ENCODE measurements at regions not wholly inside any gene's neighbourhood (a gene's known extent, or its start where the extent isn't known, plus 50 kb on each side); places are given as distances from the start of the nearest gene placed in this dataset.

DNA sequence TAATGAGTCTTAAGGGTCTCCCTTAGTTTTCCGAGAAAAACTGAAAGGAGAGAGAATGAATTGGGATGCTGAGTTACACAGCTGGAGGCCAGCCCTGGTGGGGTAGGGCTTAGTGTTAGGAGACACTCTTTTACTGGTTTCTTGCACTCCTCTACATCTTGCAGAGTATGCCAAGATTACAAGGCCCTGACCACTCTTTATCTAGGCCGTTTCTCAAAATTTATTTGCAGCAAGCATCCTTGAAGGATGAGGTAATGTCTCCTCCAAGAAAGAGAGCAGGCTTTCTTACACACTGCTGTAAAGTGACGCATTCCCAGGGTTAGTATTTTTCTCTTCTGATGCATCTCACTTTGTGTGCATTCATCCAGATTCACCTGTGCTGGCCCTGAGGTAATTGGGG, 166.2 kb downstream of the TDRD15 start:
- no peaks in the 10 kb centered on the region for H3K36me3 ChIP-seq (ENCODE audit: control insufficient read depth in 3 of 3, insufficient read depth in 3 of 3, low read length in 3 of 3)
- H3K4me1 ChIP-seq (ENCODE audit: control insufficient read depth in 3 of 3, insufficient read depth in 3 of 3, low read length in 3 of 3): no peaks in the 10 kb centered on the region
- H3K9me3 ChIP-seq (ENCODE audit: control insufficient read depth in 3 of 3, low read length in 3 of 3): no peaks in the 10 kb centered on the region
- H3K9ac ChIP-seq (ENCODE audit: low read depth in 1 of 3, low read length in 3 of 3): no peak overlapping the region
- H3K27ac ChIP-seq (ENCODE audit: low read depth, low read length): no peak overlapping the region
- no peaks in the 10 kb centered on the region for H3K27me3 ChIP-seq (ENCODE audit: control insufficient read depth in 3 of 3, insufficient read depth in 3 of 3, low read length in 3 of 3)
- H3K4me3 ChIP-seq (ENCODE audit: low read length in 3 of 3): no peak overlapping the region

GRCh38 chr2:21291426-21291825, 167.7 kb downstream of the TDRD15 start:
- Histone ChIP-seq H3K4me3 (ENCODE audit: low read length in 3 of 3) (no peak overlapping the region), H3K4me1 (ENCODE audit: control insufficient read depth in 3 of 3, insufficient read depth in 3 of 3, low read length in 3 of 3) (no peaks in the 10 kb centered on the region), H3K9ac (ENCODE audit: low read depth in 1 of 3, low read length in 3 of 3) (no peak overlapping the region), H3K36me3 (ENCODE audit: control insufficient read depth in 3 of 3, insufficient read depth in 3 of 3, low read length in 3 of 3) (no peaks in the 10 kb centered on the region), H3K27me3 (ENCODE audit: control insufficient read depth in 3 of 3, insufficient read depth in 3 of 3, low read length in 3 of 3) (no peaks in the 10 kb centered on the region), H3K9me3 (ENCODE audit: control insufficient read depth in 3 of 3, low read length in 3 of 3) (no peaks in the 10 kb centered on the region), H3K27ac (ENCODE audit: low read depth, low read length) (no peak overlapping the region)

DNA sequence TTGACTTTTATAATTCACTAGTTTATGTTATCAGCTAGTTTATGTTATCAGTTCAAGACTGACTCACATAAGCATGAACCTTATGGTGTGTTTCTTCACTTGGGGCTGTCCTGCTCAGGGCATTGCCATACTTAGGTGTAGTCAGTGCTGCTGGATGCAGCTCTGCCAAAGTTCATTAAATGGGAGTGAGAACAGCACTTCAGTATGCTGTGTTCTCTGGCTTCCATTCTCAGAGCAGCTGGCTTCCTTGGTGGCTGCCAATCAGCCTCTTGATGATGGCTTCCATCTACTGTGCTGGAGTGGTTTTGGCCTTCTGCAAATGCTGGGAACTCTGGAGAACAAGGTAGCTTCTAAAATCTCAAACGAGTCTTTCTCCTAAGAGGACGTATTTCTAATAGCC, 170.7 kb downstream of the TDRD15 start:
- H3K27ac ChIP-seq (ENCODE audit: low read depth, low read length): no peak overlapping the region
- no peaks in the 10 kb centered on the region for H3K4me1 ChIP-seq (ENCODE audit: control insufficient read depth in 3 of 3, insufficient read depth in 3 of 3, low read length in 3 of 3)
- no peaks in the 10 kb centered on the region for H3K27me3 ChIP-seq (ENCODE audit: control insufficient read depth in 3 of 3, insufficient read depth in 3 of 3, low read length in 3 of 3)
- H3K36me3 ChIP-seq (ENCODE audit: control insufficient read depth in 3 of 3, insufficient read depth in 3 of 3, low read length in 3 of 3): no peaks in the 10 kb centered on the region
- H3K9ac ChIP-seq (ENCODE audit: low read depth in 1 of 3, low read length in 3 of 3): no peak overlapping the region
- no peaks in the 10 kb centered on the region for H3K9me3 ChIP-seq (ENCODE audit: control insufficient read depth in 3 of 3, low read length in 3 of 3)
- H3K4me3 ChIP-seq (ENCODE audit: low read length in 3 of 3): no peak overlapping the region

DNA sequence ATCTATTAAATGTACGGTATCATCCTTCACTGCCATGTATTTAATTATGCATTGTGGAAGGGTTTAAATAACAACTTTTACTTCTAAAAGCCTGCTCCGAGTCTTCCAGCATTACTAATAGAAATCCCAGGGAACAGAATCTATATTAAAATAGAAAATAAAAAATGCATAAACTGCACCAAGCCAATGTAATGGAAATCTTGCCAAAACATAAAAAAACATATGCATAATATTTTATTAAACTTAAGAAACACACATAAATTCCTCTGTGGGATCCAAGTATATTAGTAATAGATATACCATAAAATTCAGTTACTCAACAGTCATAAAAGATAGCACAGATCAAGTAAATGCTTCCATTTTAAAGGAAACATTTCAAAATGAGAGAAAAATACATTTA, 175.6 kb downstream of the TDRD15 start:
- H3K9me3 ChIP-seq (ENCODE audit: control insufficient read depth in 3 of 3, low read length in 3 of 3): no peaks in the 10 kb centered on the region
- no peaks in the 10 kb centered on the region for H3K27me3 ChIP-seq (ENCODE audit: control insufficient read depth in 3 of 3, insufficient read depth in 3 of 3, low read length in 3 of 3)
- H3K4me1 ChIP-seq (ENCODE audit: control insufficient read depth in 3 of 3, insufficient read depth in 3 of 3, low read length in 3 of 3): no peaks in the 10 kb centered on the region
- no peak overlapping the region for H3K9ac ChIP-seq (ENCODE audit: low read depth in 1 of 3, low read length in 3 of 3)
- no peak overlapping the region for H3K4me3 ChIP-seq (ENCODE audit: low read length in 3 of 3)
- no peak overlapping the region for H3K27ac ChIP-seq (ENCODE audit: low read depth, low read length)
- H3K36me3 ChIP-seq (ENCODE audit: control insufficient read depth in 3 of 3, insufficient read depth in 3 of 3, low read length in 3 of 3): no peaks in the 10 kb centered on the region

DNA sequence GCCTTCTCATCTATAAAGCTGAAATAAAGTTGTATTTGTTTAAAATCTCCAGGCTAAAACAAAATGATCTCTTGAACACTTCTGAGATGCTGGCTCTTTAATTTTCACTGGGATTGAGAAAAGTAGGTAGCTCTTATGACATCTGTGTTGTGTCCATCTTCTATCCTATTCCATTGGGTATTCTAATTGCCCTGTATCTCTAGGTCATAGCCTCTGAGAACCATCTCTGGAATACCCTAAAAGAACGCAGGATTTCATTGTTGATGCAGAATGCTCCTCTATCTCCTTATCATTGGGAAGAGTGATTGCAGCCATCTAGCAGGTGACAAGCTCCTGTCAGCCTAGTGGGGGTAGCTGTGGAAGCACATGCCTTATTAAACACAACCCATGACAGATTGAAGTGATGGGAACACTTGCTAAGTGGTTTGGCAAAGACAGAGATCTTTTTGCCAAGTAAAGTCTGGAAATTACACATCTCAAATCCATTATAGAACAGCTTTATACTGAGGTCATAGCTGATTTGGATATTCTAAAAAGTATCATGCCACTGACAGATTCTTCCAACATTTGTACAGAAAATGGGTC, 178.2 kb downstream of the TDRD15 start:
- Histone ChIP-seq H3K9ac (ENCODE audit: low read depth in 1 of 3, low read length in 3 of 3) (no peak overlapping the region), H3K36me3 (ENCODE audit: control insufficient read depth in 3 of 3, insufficient read depth in 3 of 3, low read length in 3 of 3) (no peaks in the 10 kb centered on the region), H3K4me3 (ENCODE audit: low read length in 3 of 3) (no peak overlapping the region), H3K27ac (ENCODE audit: low read depth, low read length) (no peak overlapping the region), H3K4me1 (ENCODE audit: control insufficient read depth in 3 of 3, insufficient read depth in 3 of 3, low read length in 3 of 3) (no peaks in the 10 kb centered on the region), H3K27me3 (ENCODE audit: control insufficient read depth in 3 of 3, insufficient read depth in 3 of 3, low read length in 3 of 3) (no peaks in the 10 kb centered on the region), H3K9me3 (ENCODE audit: control insufficient read depth in 3 of 3, low read length in 3 of 3) (no peaks in the 10 kb centered on the region)

DNA sequence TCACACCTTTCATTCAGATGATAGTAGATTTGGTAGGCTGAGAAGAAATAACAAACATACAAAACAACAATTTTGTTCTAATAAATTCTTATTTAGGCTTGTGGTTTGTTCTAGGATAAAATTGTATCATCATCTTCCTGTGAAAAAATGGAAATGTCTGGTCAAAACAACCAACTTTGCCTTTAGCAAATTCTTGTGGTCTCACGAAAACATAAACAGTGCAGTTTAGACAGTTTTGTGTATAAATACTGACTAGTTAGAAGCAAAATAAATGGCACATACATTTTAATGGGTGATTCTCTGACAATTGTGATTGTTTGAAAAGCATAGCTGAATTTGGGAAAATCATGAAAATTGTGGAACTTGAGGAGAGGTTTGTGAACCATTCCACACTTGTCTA, 180.1 kb downstream of the TDRD15 start:
- no peak overlapping the region for H3K27ac ChIP-seq (ENCODE audit: low read depth, low read length)

DNA sequence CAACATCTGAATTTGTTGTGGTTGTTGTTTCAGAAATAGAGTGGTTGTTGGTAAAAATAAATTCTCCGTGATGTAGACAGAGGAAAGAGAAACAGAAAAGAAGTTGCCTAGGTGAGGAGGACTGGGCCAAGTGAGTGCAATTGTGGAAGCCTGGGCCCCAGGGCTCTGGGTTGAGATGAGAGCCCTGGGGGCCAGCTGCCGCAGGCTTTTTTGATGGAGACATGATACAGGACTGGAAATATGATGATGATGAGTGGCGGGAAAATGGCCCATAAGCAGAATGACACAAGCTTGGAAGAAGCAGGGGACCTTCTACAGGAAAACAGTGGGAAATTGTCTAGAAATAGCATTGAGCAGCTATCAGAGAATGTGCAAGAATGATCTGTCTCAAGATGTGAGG, 181.8 kb downstream of the TDRD15 start:
- H3K27me3 ChIP-seq (ENCODE audit: control insufficient read depth in 3 of 3, insufficient read depth in 3 of 3, low read length in 3 of 3): no peaks in the 10 kb centered on the region
- no peaks in the 10 kb centered on the region for H3K36me3 ChIP-seq (ENCODE audit: control insufficient read depth in 3 of 3, insufficient read depth in 3 of 3, low read length in 3 of 3)
- H3K9me3 ChIP-seq (ENCODE audit: control insufficient read depth in 3 of 3, low read length in 3 of 3): no peaks in the 10 kb centered on the region
- no peaks in the 10 kb centered on the region for H3K4me1 ChIP-seq (ENCODE audit: control insufficient read depth in 3 of 3, insufficient read depth in 3 of 3, low read length in 3 of 3)
- no peak overlapping the region for H3K9ac ChIP-seq (ENCODE audit: low read depth in 1 of 3, low read length in 3 of 3)
- H3K4me3 ChIP-seq (ENCODE audit: low read length in 3 of 3): no peak overlapping the region
- no peak overlapping the region for H3K27ac ChIP-seq (ENCODE audit: low read depth, low read length)

More for the DNA sequence above, 180.1 kb downstream of the TDRD15 start:
- Histone ChIP-seq H3K4me3 (ENCODE audit: low read length in 3 of 3) (no peak overlapping the region), H3K36me3 (ENCODE audit: control insufficient read depth in 3 of 3, insufficient read depth in 3 of 3, low read length in 3 of 3) (no peaks in the 10 kb centered on the region), H3K9ac (ENCODE audit: low read depth in 1 of 3, low read length in 3 of 3) (no peak overlapping the region), H3K27me3 (ENCODE audit: control insufficient read depth in 3 of 3, insufficient read depth in 3 of 3, low read length in 3 of 3) (no peaks in the 10 kb centered on the region), H3K4me1 (ENCODE audit: control insufficient read depth in 3 of 3, insufficient read depth in 3 of 3, low read length in 3 of 3) (no peaks in the 10 kb centered on the region), H3K9me3 (ENCODE audit: control insufficient read depth in 3 of 3, low read length in 3 of 3) (no peaks in the 10 kb centered on the region)

DNA sequence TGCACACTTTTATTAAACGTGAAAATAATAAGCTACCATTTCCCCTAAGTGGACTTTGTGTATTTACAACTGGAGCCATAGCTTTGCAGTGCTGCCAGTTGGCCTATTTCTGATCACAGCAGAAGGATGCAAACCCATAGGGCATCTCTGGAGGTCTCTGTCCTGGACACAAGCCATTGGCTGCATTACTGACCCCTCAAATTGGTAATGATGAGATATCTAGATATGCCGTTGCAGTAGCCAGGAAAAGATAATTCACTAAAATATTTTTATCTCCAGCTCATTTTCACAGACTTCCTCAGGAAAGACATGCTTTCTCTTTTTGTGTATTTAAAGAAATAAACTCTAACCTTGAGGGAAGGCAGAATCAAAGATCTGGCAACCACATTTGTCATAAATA, 182.5 kb downstream of the TDRD15 start:
- H3K9ac ChIP-seq (ENCODE audit: low read depth in 1 of 3, low read length in 3 of 3): no peak overlapping the region
- no peak overlapping the region for H3K4me3 ChIP-seq (ENCODE audit: low read length in 3 of 3)
- H3K27me3 ChIP-seq (ENCODE audit: control insufficient read depth in 3 of 3, insufficient read depth in 3 of 3, low read length in 3 of 3): no peaks in the 10 kb centered on the region
- H3K36me3 ChIP-seq (ENCODE audit: control insufficient read depth in 3 of 3, insufficient read depth in 3 of 3, low read length in 3 of 3): no peaks in the 10 kb centered on the region
- H3K9me3 ChIP-seq (ENCODE audit: control insufficient read depth in 3 of 3, low read length in 3 of 3): no peaks in the 10 kb centered on the region
- H3K4me1 ChIP-seq (ENCODE audit: control insufficient read depth in 3 of 3, insufficient read depth in 3 of 3, low read length in 3 of 3): no peaks in the 10 kb centered on the region
- no peak overlapping the region for H3K27ac ChIP-seq (ENCODE audit: low read depth, low read length)

DNA sequence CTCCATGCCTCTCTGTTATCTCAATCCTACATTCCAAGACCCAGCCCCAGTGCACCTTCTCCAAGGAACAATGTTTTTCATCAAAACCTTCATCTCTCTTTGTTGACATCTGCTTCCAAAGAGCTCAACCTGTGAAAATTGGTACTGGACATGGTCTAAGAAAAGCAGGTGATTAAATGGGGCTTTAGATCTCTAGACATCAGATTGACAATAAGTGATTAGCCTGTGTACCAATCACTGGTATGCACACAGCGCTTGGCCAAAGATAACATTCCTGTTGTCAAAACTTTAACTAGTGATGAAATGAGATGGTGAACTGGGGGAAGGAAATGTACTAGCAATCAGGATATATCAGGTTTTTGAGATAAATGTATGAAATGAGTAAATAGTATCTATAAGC, 183.3 kb downstream of the TDRD15 start:
- no peak overlapping the region for H3K4me3 ChIP-seq (ENCODE audit: low read length in 3 of 3)
- no peaks in the 10 kb centered on the region for H3K27me3 ChIP-seq (ENCODE audit: control insufficient read depth in 3 of 3, insufficient read depth in 3 of 3, low read length in 3 of 3)
- H3K36me3 ChIP-seq (ENCODE audit: control insufficient read depth in 3 of 3, insufficient read depth in 3 of 3, low read length in 3 of 3): no peaks in the 10 kb centered on the region
- no peaks in the 10 kb centered on the region for H3K4me1 ChIP-seq (ENCODE audit: control insufficient read depth in 3 of 3, insufficient read depth in 3 of 3, low read length in 3 of 3)
- no peak overlapping the region for H3K27ac ChIP-seq (ENCODE audit: low read depth, low read length)
- H3K9me3 ChIP-seq (ENCODE audit: control insufficient read depth in 3 of 3, low read length in 3 of 3): no peaks in the 10 kb centered on the region
- H3K9ac ChIP-seq (ENCODE audit: low read depth in 1 of 3, low read length in 3 of 3): no peak overlapping the region

GRCh38 chr2:21310493-21310892, 186.7 kb downstream of the TDRD15 start:
- Histone ChIP-seq H3K4me3 (ENCODE audit: low read length in 3 of 3) (no peak overlapping the region), H3K27me3 (ENCODE audit: control insufficient read depth in 3 of 3, insufficient read depth in 3 of 3, low read length in 3 of 3) (no peaks in the 10 kb centered on the region), H3K9ac (ENCODE audit: low read depth in 1 of 3, low read length in 3 of 3) (no peak overlapping the region), H3K4me1 (ENCODE audit: control insufficient read depth in 3 of 3, insufficient read depth in 3 of 3, low read length in 3 of 3) (no peaks in the 10 kb centered on the region), H3K27ac (ENCODE audit: low read depth, low read length) (no peak overlapping the region), H3K36me3 (ENCODE audit: control insufficient read depth in 3 of 3, insufficient read depth in 3 of 3, low read length in 3 of 3) (no peaks in the 10 kb centered on the region), H3K9me3 (ENCODE audit: control insufficient read depth in 3 of 3, low read length in 3 of 3) (no peaks in the 10 kb centered on the region)
